ENCODE measurements at regions not wholly inside any gene's neighbourhood (a gene's known extent, or its start where the extent isn't known, plus 50 kb on each side); places are given as distances from the start of the nearest gene placed in this dataset.

DNA sequence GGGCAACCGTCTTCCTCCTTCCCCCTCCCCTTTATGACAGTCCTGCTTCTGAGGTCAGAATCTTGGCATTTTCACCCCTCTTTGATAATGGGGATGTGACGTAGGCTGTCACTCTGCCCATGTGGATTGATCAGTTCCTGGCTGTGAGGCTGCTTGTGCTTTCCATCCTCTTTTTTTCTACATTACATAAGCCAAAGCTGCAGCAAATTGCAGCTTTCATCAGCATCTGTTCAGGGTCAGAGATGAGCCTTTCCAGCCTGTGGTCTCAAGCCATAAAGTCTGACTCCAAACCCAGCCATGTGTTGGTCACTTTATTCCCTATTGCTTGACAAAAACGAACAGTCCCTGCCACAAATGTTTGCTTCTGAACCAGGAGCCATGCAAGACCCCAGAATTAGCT lies 535.1 kb downstream of the CDH11 start:
- no peak for DNase-seq (ENCODE audit: low read depth)
- H3K4me3 ChIP-seq (ENCODE audit: low read depth, low read length): no peak overlapping the region
- TF ChIP-seq, protein P1, sequence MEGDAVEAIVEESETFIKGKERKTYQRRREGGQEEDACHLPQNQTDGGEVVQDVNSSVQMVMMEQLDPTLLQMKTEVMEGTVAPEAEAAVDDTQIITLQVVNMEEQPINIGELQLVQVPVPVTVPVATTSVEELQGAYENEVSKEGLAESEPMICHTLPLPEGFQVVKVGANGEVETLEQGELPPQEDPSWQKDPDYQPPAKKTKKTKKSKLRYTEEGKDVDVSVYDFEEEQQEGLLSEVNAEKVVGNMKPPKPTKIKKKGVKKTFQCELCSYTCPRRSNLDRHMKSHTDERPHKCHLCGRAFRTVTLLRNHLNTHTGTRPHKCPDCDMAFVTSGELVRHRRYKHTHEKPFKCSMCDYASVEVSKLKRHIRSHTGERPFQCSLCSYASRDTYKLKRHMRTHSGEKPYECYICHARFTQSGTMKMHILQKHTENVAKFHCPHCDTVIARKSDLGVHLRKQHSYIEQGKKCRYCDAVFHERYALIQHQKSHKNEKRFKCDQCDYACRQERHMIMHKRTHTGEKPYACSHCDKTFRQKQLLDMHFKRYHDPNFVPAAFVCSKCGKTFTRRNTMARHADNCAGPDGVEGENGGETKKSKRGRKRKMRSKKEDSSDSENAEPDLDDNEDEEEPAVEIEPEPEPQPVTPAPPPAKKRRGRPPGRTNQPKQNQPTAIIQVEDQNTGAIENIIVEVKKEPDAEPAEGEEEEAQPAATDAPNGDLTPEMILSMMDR (IDR thresholded peaks at IDR 0.05; ENCODE audit: low read depth, low read length, missing control alignments): no peak

DNA sequence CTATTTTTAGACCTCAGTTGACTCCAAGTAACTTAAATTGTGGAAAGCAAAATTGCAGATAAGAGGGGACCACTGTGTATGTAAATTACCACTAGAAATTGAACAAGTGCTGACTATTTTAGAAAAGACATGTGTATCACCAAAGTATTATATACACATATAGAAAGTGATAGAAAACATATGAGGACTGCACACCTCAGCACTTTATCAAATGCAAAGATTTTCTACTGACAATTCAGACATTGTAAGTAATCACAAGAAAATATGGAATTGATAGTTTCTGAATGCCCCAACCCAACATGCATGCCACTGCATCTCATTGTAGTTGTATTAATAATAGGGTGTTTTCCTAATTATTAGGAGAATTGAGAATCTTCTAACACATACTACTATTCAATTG lies 536.5 kb downstream of the CDH11 start:
- no peak for DNase-seq (ENCODE audit: low read depth)
- H3K4me3 ChIP-seq (ENCODE audit: low read depth, low read length): no peak overlapping the region

GRCh38 chr16:64580558-64580957 lies 541.3 kb downstream of the CDH11 start:
- DNase-seq (ENCODE audit: low read depth): no peak
- H3K4me3 ChIP-seq (ENCODE audit: low read depth, low read length): no peak overlapping the region
- TF ChIP-seq, protein P1 (IDR thresholded peaks at IDR 0.05; ENCODE audit: low read depth, low read length, missing control alignments): no peak

More for the DNA sequence above, 536.5 kb downstream of the CDH11 start:
- TF ChIP-seq, protein P1 (IDR thresholded peaks at IDR 0.05; ENCODE audit: low read depth, low read length, missing control alignments): no peak

DNA sequence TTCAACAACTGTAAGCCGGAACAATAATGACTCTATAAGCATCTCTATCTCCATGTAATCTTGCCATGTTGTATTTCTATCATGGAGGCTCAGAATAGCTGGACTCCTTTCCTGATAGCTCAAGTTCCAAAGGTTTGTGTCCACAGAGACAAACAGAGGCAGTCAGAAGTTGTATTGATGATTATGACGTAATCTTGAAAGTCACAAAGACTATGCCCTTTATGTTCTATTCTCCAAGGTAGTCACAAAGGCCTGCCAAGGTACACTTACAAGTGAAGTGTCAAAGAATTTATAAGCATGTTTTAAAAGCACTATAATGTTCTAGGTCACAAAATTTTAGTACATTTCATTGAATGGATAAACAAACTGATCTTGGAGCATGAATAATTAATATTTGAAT lies 542.2 kb downstream of the CDH11 start:
- DNase-seq (ENCODE audit: low read depth): no peak
- TF ChIP-seq, protein P1 (IDR thresholded peaks at IDR 0.05; ENCODE audit: low read depth, low read length, missing control alignments): no peak
- no peak overlapping the region for H3K4me3 ChIP-seq (ENCODE audit: low read depth, low read length)

GRCh38 chr16:64545768-64546167 lies 576.1 kb downstream of the CDH11 start:
- DNase-seq (ENCODE audit: low read depth): no peak
- TF ChIP-seq, protein P1 (IDR thresholded peaks at IDR 0.05; ENCODE audit: low read depth, low read length, missing control alignments): no peak

GRCh38 chr16:64544859-64545258 lies 577.0 kb downstream of the CDH11 start:
- TF ChIP-seq, protein P1 (IDR thresholded peaks at IDR 0.05; ENCODE audit: low read depth, low read length, missing control alignments): no peak
- DNase-seq (ENCODE audit: low read depth): no peak
- H3K4me3 ChIP-seq (ENCODE audit: low read depth, low read length): no peak overlapping the region

More at GRCh38 chr16:64545768-64546167, 576.1 kb downstream of the CDH11 start:
- no peak overlapping the region for H3K4me3 ChIP-seq (ENCODE audit: low read depth, low read length)

DNA sequence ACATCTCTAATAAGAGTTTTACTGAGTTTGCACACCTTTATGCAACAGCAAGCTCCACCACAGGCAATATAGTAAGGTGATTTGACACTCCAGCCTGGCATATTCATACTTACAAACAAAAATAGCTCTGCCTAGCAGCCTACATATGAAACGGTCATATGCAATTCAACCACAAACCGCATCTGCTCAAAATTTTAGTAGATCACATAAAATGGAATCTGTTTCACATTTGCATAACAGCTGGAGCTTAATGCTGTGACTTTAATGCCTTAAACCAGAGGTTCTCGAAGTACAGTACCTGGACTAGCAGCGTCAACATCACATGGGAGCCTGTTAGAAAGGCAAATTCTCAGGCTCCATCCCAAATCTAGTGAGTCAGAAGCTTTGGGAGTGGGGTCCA lies 578.4 kb downstream of the CDH11 start:
- TF ChIP-seq, protein P1 (IDR thresholded peaks at IDR 0.05; ENCODE audit: low read depth, low read length, missing control alignments): no peak
- H3K4me3 ChIP-seq (ENCODE audit: low read depth, low read length): no peak overlapping the region
- no peak for DNase-seq (ENCODE audit: low read depth)

All from GM12864 (cell line).